Pancreas (tissue), 10 donors: ENCODE measurements at regions not wholly inside any gene's neighbourhood (a gene's known extent, or its start where the extent isn't known, plus 50 kb on each side); places are given as distances from the start of the nearest gene placed in this dataset.
A peak's percentile ranks its signal among the peaks of the same experiment; 100 is the strongest.

Experiments
- ATAC-seq, 4 donors: fragments of 200-7000 bp; cut with Tn5 transposase; one replicate each; pipeline versions ENCODE4 v1.8.0 to v1.9.1; 2020; ENCODE audit warnings: mild to moderate bottlenecking in 4 of 4, moderate library complexity in 4 of 4
- DNase-seq, 6 donors: peaks; one replicate each; pipeline ENCODE4 v3.0.0-alpha.2; 2020
- FAIRE-seq: peaks from 2 replicates; lab custom pipeline; 2012; peaks lifted over from hg19 to GRCh38; lab: Jason Lieb, UNC
- H3K27ac ChIP-seq, 4 donors: fragments of 200-600 bp; sonication (generic); 1 replicate in 3 of 4; 2 replicates in 1 of 4; pipeline versions ENCODE4 v1.5.0 to v1.8.0; 2020
- H3K27me3 ChIP-seq, 4 donors: fragments of 200-600 bp; one replicate each; pipeline ENCODE4 v1.8.0; 2021
- H3K36me3 ChIP-seq, 3 donors: fragments of 200-600 bp; sonication (generic) in 1 of 3; one replicate each; pipeline versions ENCODE4 v1.5.0 to v1.8.0; 2020 to 2021
- H3K4me1 ChIP-seq, 3 donors: fragments of 200-600 bp; one replicate each; pipeline ENCODE4 v1.8.0; 2021
- H3K4me3 ChIP-seq, 4 donors: fragments of 200-600 bp; sonication (generic) in 2 of 4; one replicate each; pipeline versions ENCODE4 v1.5.0 to v1.8.0; 2020 to 2021
- H3K9me3 ChIP-seq, 4 donors: fragments of 200-600 bp; one replicate each; pipeline ENCODE4 v1.8.0; 2021
- CTCF ChIP-seq, 4 donors: fragments of 200-600 bp; sonication (generic) in 3 of 4; IDR thresholded peaks; one replicate each; pipeline versions ENCODE4 v1.5.0 to v1.8.0; 2021; ENCODE audit warnings: antibody characterized with exemption in 4 of 4
- WGBS, 2 donors: extraction: QIAGEN DNeasy Blood & Tissue Kit; methylation state at CpG; one replicate each; pipeline ENCODE4 v1.1.7; 2013; 5-methylcytosine and 5-hydroxymethylcytosine counted together
- intact Hi-C, 3 donors: fragments of 100-400 bp; cut with DNase I; formaldehyde crosslinking; loops; one replicate each; pipeline versions ENCODE4 v1.11.1 to v1.14.2; 2022
- donor health status: healthy with polysubstance abuse.
- donor health status: DM: no; HTN: no; CAD: no; lungs with moderate emphysema.
- donor health status: DM: no; HTN: no; CAD: no.
- donor health status: control.
- donor health status: control.
- donor health status: Bipolar disorder and iron deficiency.
- donor health status: DM: yes; HTN: yes; CAD: no.
- donor health status: DM: no; HTN: no; CAD: no.
- donor health status: DM: no; HTN: no; CAD: no.
- donor health status: DM: yes; HTN: yes; CAD: no.

- intact Hi-C loops, result no loop called here
- Histone ChIP-seq H3K27ac (peak overlapping the region in 2 of 4 donors; percentile 42 to 56), H3K36me3 (no peaks in the 10 kb centered on the region), H3K4me1 (peaks cover 0 to 26% (median 21%) of the 10 kb centered on the region in 3 donors), H3K9me3 (no peaks in the 10 kb centered on the region), H3K27me3 (no peaks in the 10 kb centered on the region), H3K4me3 (no peak overlapping the region)
- TF ChIP-seq CTCF (IDR thresholded peaks at IDR 0.05), result no peak
- ATAC-seq (peak; percentile 63 to 95 (median 83)), FAIRE-seq (no peak), DNase-seq (peak in 2 of 6 donors; percentile 13 to 52)
These were observed 379.5 kb downstream of the TMEM232 start for GRCh38 chr5:110346893-110347358.

- no peak for TF ChIP-seq CTCF (IDR thresholded peaks at IDR 0.05)
- H3K4me1 ChIP-seq, result peaks cover 0 to 26% (median 21%) of the 10 kb centered on the region in 3 donors
- intact Hi-C loops, result no loop called here
- H3K4me3 ChIP-seq, result no peak overlapping the region
- no peaks in the 10 kb centered on the region for H3K27me3 ChIP-seq
- ATAC-seq (no peak), FAIRE-seq (no peak), DNase-seq (no peak)
- no peaks in the 10 kb centered on the region for H3K9me3 ChIP-seq
- no peaks in the 10 kb centered on the region for H3K36me3 ChIP-seq
- no peak overlapping the region for H3K27ac ChIP-seq
These were observed 378.7 kb downstream of the TMEM232 start for GRCh38 chr5:110347781-110348180.

- Histone ChIP-seq H3K27ac (no peak overlapping the region), H3K36me3 (no peaks in the 10 kb centered on the region), H3K27me3 (no peaks in the 10 kb centered on the region), H3K9me3 (no peaks in the 10 kb centered on the region), H3K4me3 (no peak overlapping the region), H3K4me1 (peaks cover 0 to 17% (median 13%) of the 10 kb centered on the region in 3 donors)
- no peak for ATAC-seq
- no peak for DNase-seq
- no peak for TF ChIP-seq CTCF (IDR thresholded peaks at IDR 0.05)
- no peak for FAIRE-seq
- intact Hi-C loops, result no loop called here
These were observed 375.0 kb downstream of the TMEM232 start for GRCh38 chr5:110351430-110351829.

- no peak for TF ChIP-seq CTCF (IDR thresholded peaks at IDR 0.05)
- Histone ChIP-seq H3K27me3 (no peaks in the 10 kb centered on the region), H3K4me3 (no peak overlapping the region), H3K36me3 (no peaks in the 10 kb centered on the region), H3K4me1 (no peaks in the 10 kb centered on the region), H3K27ac (no peak overlapping the region), H3K9me3 (no peaks in the 10 kb centered on the region)
- intact Hi-C loops, result no loop called here
- FAIRE-seq (no peak), DNase-seq (peak in 2 of 6 donors; percentile 3 to 23), ATAC-seq (peak in 1 of 4 donors; percentile 54)
- 44 to 51% methylated on average over 3 of the region's 3 CpGs for WGBS, 2 donors
These were observed 372.2 kb downstream of the TMEM232 start for GRCh38 chr5:110354311-110354710.

- no peak for TF ChIP-seq CTCF (IDR thresholded peaks at IDR 0.05)
- Histone ChIP-seq H3K4me1 (no peaks in the 10 kb centered on the region), H3K27me3 (no peaks in the 10 kb centered on the region), H3K27ac (no peak overlapping the region), H3K4me3 (no peak overlapping the region), H3K9me3 (no peaks in the 10 kb centered on the region), H3K36me3 (no peaks in the 10 kb centered on the region)
- WGBS, 2 donors, result 58 to 64% methylated on average over 8 of the region's 8 CpGs
- FAIRE-seq (no peak), ATAC-seq (no peak), DNase-seq (no peak)
- intact Hi-C loops, result no loop called here
These were observed 371.4 kb downstream of the TMEM232 start for GRCh38 chr5:110354915-110355644.
